HepG2 (cell line): ENCODE measurements at regions not wholly inside any gene's neighbourhood (a gene's known extent, or its start where the extent isn't known, plus 50 kb on each side); places are given as distances from the start of the nearest gene placed in this dataset.

Experiments
- ATAC-seq: fragments of 200-7000 bp; cut with Tn5 transposase; 3 replicates; pipeline ENCODE4 v1.9.1; 2020; ENCODE audit warnings: mild to moderate bottlenecking, moderate library complexity
- BruUV-seq: library from RNA; stranded (reverse); fragments of 400-500 nt; replicated peaks from 2 replicates; lab custom pipeline; 2021; lab: Mats Ljungman, UMichigan
- CTCF ChIA-PET: fragments of 300-600 bp; formaldehyde crosslinking; extraction: SDS; loops from one replicate; lab custom pipeline; 2021; ENCODE audit warnings: low total read pairs, inconsistent platforms, low intra/inter-chr PET ratio; lab: Yijun Ruan, JAX
- POLR2A ChIA-PET: fragments of 350-600 bp; sonication (Branson Sonifier 250); formaldehyde crosslinking; loops from one replicate; lab custom pipeline; 2020; ENCODE audit warnings: antibody characterized with exemption, inconsistent platforms; lab: Yijun Ruan, JAX
- DNase-seq: peaks from one replicate; pipeline ENCODE4 v3.0.0-alpha.2; 2015; ENCODE audit warnings: low spot score
- FAIRE-seq: peaks from 3 replicates; lab custom pipeline; 2011; peaks lifted over from hg19 to GRCh38; lab: Jason Lieb, UNC
- H2AFZ ChIP-seq: one replicate; pipeline ENCODE4 v1.6.1; 2011; ENCODE audit warnings: low read length, inconsistent platforms
- H3K27ac ChIP-seq: fragments of 300-600 bp; 3 replicates; pipeline ENCODE4 v1.8.0; 2011; ENCODE audit warnings: mixed run types, mild to moderate bottlenecking, mixed read lengths, low read length, inconsistent platforms; ENCODE audit not compliant: insufficient read depth; ENCODE audit errors: extremely low read length
- H3K27me3 ChIP-seq, 2 experiments: fragments of 200-600 bp in 1 of 2; 2 replicates in 1 of 2; 3 replicates in 1 of 2; pipeline versions ENCODE4 v1.6.0 to v1.8.0; 2011; ENCODE audit warnings: low read length in 2 of 2, mild to moderate bottlenecking in 2 of 2, moderate library complexity in 2 of 2, inconsistent platforms in 1 of 2; ENCODE audit not compliant: insufficient read depth in 2 of 2, control insufficient read depth in 1 of 2
- H3K36me3 ChIP-seq, 2 experiments: fragments of 200-600 bp in 1 of 2; replicated peaks in 1 of 2; 2 replicates in 1 of 2; 3 replicates in 1 of 2; pipeline versions ENCODE4 v1.5.1 to v1.8.0; 2011; ENCODE audit warnings: low read length in 2 of 2, inconsistent platforms in 1 of 2; ENCODE audit not compliant: insufficient read depth in 2 of 2, control insufficient read depth in 1 of 2
- H3K4me1 ChIP-seq: 2 replicates; pipeline ENCODE4 v1.5.1; 2012; ENCODE audit warnings: low read length, inconsistent platforms; ENCODE audit not compliant: insufficient read depth
- H3K4me2 ChIP-seq: 2 replicates; pipeline ENCODE4 v1.6.0; 2011; ENCODE audit warnings: low read depth, low read length, inconsistent platforms
- H3K4me3 ChIP-seq, 3 experiments: fragments of 200-600 bp in 1 of 3; sonication (generic), shearing (Covaris generic) in 1 of 3; replicated peaks in 1 of 3; 2 replicates each; pipeline ENCODE4 v1.5.1; 2011 to 2016; ENCODE audit warnings: low read length in 3 of 3, inconsistent platforms in 2 of 3, low read depth in 2 of 3, mild to moderate bottlenecking in 2 of 3, control low read depth in 1 of 3, mixed read lengths in 1 of 3; ENCODE audit not compliant: insufficient read depth in 1 of 3
- H3K79me2 ChIP-seq: one replicate; pipeline ENCODE4 v1.6.1; 2011; ENCODE audit warnings: low read length, inconsistent platforms; ENCODE audit not compliant: insufficient read depth
- H3K9ac ChIP-seq: 2 replicates; pipeline ENCODE4 v1.6.0; 2011; ENCODE audit warnings: mild to moderate bottlenecking, low read depth, low read length, inconsistent platforms; ENCODE audit not compliant: insufficient read depth
- H3K9me3 ChIP-seq: 2 replicates; pipeline ENCODE4 v1.5.1; 2012; ENCODE audit warnings: mild to moderate bottlenecking, low read length
- H4K20me1 ChIP-seq: 2 replicates; pipeline ENCODE4 v1.6.0; 2011; ENCODE audit warnings: inconsistent platforms, mild to moderate bottlenecking, low read length, moderate library complexity; ENCODE audit not compliant: insufficient read depth
- CBX5 ChIP-seq: sonication (generic); formaldehyde crosslinking; IDR thresholded peaks from 2 replicates; pipeline ENCODE4 v1.4.0; 2020; ENCODE audit warnings: missing genetic modification reagents, borderline replicate concordance
- ELF1 ChIP-seq: sonication (generic); formaldehyde crosslinking; IDR thresholded peaks from 2 replicates; pipeline ENCODE4 v1.4.0; 2020; ENCODE audit warnings: missing genetic modification reagents
- HNRNPH1 ChIP-seq: fragments of 200-400 bp; formaldehyde crosslinking; optimal IDR thresholded peaks from 2 replicates; pipeline ENCODE3; 2017; ENCODE audit warnings: mild to moderate bottlenecking, low read depth, low read length
- KLF9 ChIP-seq: IDR thresholded peaks from 2 replicates; pipeline ENCODE4 v1.6.1; 2016; ENCODE audit warnings: low read depth
- RXRA ChIP-seq: sonication (generic); formaldehyde crosslinking; IDR thresholded peaks from 2 replicates; pipeline ENCODE4 v1.5.1; 2020; ENCODE audit warnings: missing genetic modification reagents
- SCMH1 ChIP-seq: sonication (generic); formaldehyde crosslinking; IDR thresholded peaks from 2 replicates; pipeline ENCODE4 v1.9.0; 2021; ENCODE audit warnings: missing genetic modification reagents, mild to moderate bottlenecking, borderline replicate concordance
- SMC3 ChIP-seq: IDR thresholded peaks from 2 replicates; pipeline ENCODE4 v1.6.1; 2011; ENCODE audit warnings: low read length, improper control_type of control experiment
- ZBTB3 ChIP-seq: sonication (generic); formaldehyde crosslinking; IDR thresholded peaks from 2 replicates; pipeline ENCODE4 v1.4.0; 2020; ENCODE audit warnings: low read depth, mild to moderate bottlenecking, moderate library complexity, missing genetic modification reagents, borderline replicate concordance
- ZNF138 ChIP-seq: sonication (generic); formaldehyde crosslinking; IDR thresholded peaks from 2 replicates; pipeline ENCODE4 v1.5.0; 2020; ENCODE audit warnings: mild to moderate bottlenecking, low read depth, missing genetic modification reagents
- ZNF326 ChIP-seq: sonication (generic); formaldehyde crosslinking; IDR thresholded peaks from 2 replicates; pipeline ENCODE4 v1.4.0; 2020; ENCODE audit warnings: missing genetic modification reagents, borderline replicate concordance
- ZSCAN30 ChIP-seq: sonication (generic); formaldehyde crosslinking; IDR thresholded peaks from 2 replicates; pipeline ENCODE4 v1.5.0; 2020; ENCODE audit warnings: mild to moderate bottlenecking, missing genetic modification reagents
- WGBS: methylation state at CpG from one replicate; pipeline ENCODE4 v1.1.6; 2017; ENCODE audit warnings: low lambda C conversion rate; 5-methylcytosine and 5-hydroxymethylcytosine counted together
- in situ Hi-C: cut with HindIII; loops from 2 replicates; pipeline ENCODE4 v1.10.0; 2017; ENCODE audit warnings: low pct_unique_long_range_greater_than_20kb; ENCODE audit not compliant: extremely low pct_ligation_motif_present
- intact Hi-C: fragments of 100-400 bp; cut with micrococcal nuclease; formaldehyde crosslinking; loops from one replicate; pipeline ENCODE4 v1.10.0; 2022; ENCODE audit not compliant: unreplicated experiment
- TF ChIP-seq, protein P1 (sequence below): sonication (generic); formaldehyde crosslinking; IDR thresholded peaks from 2 replicates; pipeline ENCODE4 v1.8.0; 2022; ENCODE audit warnings: mild to moderate bottlenecking, missing genetic modification reagents
- TF ChIP-seq, protein P2 (sequence below): sonication (generic); formaldehyde crosslinking; IDR thresholded peaks from 2 replicates; pipeline ENCODE4 v1.5.0; 2020; ENCODE audit warnings: mild to moderate bottlenecking, missing genetic modification reagents
- TF ChIP-seq, protein P3 (sequence below): sonication (generic); formaldehyde crosslinking; IDR thresholded peaks from 2 replicates; pipeline ENCODE4 v1.4.0; 2020; ENCODE audit warnings: missing genetic modification reagents

DNA sequence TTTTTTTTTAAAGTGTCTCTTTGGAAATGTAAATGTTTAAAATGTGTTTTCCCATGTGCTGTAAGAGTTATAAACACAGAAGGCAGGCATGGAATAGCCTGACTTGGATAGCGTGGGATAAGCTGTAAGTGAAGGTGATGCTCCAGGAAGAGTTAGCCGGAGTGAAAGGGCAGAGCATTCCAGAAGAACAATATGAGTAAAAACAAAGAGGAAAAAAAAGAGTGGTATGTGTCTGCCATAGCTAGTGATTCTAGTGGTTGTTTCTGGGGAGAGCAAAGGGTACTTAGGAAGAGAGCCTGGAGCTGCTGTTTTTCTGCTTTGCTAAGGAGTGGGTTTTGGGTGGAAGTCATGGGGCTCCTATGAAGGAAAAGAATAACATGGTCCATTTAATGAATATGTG is 126.9 kb upstream of the DLGAP1 start:
- H3K36me3 ChIP-seq = no peaks in the 10 kb centered on the region
- in situ Hi-C loops = no loop called here
- TF ChIP-seq CBX5 (CRISPR knock-in tag) = no peak
- TF ChIP-seq, protein P1, sequence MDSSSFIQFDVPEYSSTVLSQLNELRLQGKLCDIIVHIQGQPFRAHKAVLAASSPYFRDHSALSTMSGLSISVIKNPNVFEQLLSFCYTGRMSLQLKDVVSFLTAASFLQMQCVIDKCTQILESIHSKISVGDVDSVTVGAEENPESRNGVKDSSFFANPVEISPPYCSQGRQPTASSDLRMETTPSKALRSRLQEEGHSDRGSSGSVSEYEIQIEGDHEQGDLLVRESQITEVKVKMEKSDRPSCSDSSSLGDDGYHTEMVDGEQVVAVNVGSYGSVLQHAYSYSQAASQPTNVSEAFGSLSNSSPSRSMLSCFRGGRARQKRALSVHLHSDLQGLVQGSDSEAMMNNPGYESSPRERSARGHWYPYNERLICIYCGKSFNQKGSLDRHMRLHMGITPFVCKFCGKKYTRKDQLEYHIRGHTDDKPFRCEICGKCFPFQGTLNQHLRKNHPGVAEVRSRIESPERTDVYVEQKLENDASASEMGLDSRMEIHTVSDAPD = no peak
- TF ChIP-seq, protein P2, sequence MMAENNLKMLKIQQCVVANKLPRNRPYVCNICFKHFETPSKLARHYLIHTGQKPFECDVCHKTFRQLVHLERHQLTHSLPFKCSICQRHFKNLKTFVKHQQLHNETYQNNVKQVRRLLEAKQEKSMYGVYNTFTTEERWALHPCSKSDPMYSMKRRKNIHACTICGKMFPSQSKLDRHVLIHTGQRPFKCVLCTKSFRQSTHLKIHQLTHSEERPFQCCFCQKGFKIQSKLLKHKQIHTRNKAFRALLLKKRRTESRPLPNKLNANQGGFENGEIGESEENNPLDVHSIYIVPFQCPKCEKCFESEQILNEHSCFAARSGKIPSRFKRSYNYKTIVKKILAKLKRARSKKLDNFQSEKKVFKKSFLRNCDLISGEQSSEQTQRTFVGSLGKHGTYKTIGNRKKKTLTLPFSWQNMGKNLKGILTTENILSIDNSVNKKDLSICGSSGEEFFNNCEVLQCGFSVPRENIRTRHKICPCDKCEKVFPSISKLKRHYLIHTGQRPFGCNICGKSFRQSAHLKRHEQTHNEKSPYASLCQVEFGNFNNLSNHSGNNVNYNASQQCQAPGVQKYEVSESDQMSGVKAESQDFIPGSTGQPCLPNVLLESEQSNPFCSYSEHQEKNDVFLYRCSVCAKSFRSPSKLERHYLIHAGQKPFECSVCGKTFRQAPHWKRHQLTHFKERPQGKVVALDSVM (CRISPR knock-in tag) = no peak
- no peak for TF ChIP-seq ZSCAN30 (CRISPR knock-in tag)
- TF ChIP-seq, protein P3, sequence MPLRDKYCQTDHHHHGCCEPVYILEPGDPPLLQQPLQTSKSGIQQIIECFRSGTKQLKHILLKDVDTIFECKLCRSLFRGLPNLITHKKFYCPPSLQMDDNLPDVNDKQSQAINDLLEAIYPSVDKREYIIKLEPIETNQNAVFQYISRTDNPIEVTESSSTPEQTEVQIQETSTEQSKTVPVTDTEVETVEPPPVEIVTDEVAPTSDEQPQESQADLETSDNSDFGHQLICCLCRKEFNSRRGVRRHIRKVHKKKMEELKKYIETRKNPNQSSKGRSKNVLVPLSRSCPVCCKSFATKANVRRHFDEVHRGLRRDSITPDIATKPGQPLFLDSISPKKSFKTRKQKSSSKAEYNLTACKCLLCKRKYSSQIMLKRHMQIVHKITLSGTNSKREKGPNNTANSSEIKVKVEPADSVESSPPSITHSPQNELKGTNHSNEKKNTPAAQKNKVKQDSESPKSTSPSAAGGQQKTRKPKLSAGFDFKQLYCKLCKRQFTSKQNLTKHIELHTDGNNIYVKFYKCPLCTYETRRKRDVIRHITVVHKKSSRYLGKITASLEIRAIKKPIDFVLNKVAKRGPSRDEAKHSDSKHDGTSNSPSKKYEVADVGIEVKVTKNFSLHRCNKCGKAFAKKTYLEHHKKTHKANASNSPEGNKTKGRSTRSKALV (CRISPR knock-in tag) = no peak
- no peak for TF ChIP-seq KLF9
- TF ChIP-seq RXRA (CRISPR knock-in tag) = no peak
- no peak for TF ChIP-seq HNRNPH1
- TF ChIP-seq ZNF326 (CRISPR knock-in tag) = no peak
- TF ChIP-seq ZNF138 (CRISPR knock-in tag) = no peak
- TF ChIP-seq SMC3 = no peak
- no peak for TF ChIP-seq ZBTB3 (CRISPR knock-in tag)
- TF ChIP-seq SCMH1 (CRISPR knock-in tag) = no peak
- TF ChIP-seq ELF1 (CRISPR knock-in tag) = no peak
- no peak overlapping the region for H3K4me2 ChIP-seq
- no peak overlapping the region for H3K27ac ChIP-seq
- ChIA-PET CTCF (no interaction called here), POLR2A (no interaction called here)
- H3K4me3 ChIP-seq = no peak overlapping the region
- intact Hi-C loops = no loop called here
- H3K4me1 ChIP-seq = no peaks in the 10 kb centered on the region
- H3K9ac ChIP-seq = no peak overlapping the region
- no peak overlapping the region for H2AFZ ChIP-seq
- DNase-seq = no peak
- no TSS peak for BruUV-seq
- 17% methylated on average over 2 of the region's 2 CpGs for WGBS
- FAIRE-seq = no peak
- H3K79me2 ChIP-seq = no peaks in the 10 kb centered on the region
- no peak for ATAC-seq
- H3K9me3 ChIP-seq = peaks cover 31% of the 10 kb centered on the region
- no peaks in the 10 kb centered on the region for H3K27me3 ChIP-seq
- no peaks in the 10 kb centered on the region for H4K20me1 ChIP-seq
